ENCODE measurements at regions not wholly inside any gene's neighbourhood (a gene's known extent, or its start where the extent isn't known, plus 50 kb on each side); places are given as distances from the start of the nearest gene placed in this dataset.

DNA sequence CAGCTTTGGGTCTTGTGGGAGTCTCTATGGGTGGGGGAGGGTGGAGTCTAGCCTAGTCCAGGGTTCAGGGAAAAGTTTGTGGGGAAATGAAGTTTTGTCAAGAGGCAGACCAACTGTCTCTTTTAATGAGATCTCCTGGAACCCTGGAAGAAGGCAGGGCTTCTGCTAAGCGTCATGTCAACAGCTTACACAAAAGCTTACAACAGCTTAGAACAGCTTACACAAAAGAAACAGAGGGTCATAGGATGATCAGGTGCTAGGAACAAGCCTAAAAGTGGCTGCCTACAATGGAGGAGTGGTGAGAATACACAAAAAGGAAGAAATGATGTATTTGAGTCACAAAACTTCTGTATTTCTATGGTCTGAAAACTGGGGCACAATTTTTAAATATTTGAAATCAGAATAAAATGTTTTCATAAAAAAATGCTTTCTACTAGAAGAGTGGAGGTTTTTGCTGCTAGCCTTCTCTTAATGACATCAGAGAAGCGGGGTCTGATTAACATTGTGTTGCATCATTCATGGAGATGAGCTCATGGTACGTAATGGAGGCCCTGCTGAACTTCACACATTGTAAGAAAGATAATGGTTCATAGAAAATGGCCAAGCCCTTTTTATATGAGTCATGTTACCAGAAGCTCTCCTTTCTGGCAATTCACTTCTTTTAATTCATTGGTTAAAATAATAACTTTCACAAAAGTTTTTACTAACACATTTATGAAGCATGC lies 351.0 kb downstream of the PIK3C3 start:
- DNase-seq: no peak
- TF ChIP-seq, protein P1, sequence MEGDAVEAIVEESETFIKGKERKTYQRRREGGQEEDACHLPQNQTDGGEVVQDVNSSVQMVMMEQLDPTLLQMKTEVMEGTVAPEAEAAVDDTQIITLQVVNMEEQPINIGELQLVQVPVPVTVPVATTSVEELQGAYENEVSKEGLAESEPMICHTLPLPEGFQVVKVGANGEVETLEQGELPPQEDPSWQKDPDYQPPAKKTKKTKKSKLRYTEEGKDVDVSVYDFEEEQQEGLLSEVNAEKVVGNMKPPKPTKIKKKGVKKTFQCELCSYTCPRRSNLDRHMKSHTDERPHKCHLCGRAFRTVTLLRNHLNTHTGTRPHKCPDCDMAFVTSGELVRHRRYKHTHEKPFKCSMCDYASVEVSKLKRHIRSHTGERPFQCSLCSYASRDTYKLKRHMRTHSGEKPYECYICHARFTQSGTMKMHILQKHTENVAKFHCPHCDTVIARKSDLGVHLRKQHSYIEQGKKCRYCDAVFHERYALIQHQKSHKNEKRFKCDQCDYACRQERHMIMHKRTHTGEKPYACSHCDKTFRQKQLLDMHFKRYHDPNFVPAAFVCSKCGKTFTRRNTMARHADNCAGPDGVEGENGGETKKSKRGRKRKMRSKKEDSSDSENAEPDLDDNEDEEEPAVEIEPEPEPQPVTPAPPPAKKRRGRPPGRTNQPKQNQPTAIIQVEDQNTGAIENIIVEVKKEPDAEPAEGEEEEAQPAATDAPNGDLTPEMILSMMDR (IDR thresholded peaks at IDR 0.05): no peak
- Histone ChIP-seq H3K9me3 (no peaks in the 10 kb centered on the region), H3K36me3 (no peaks in the 10 kb centered on the region), H3K4me1 (no peaks in the 10 kb centered on the region), H3K27ac (no peak overlapping the region), H3K4me3 (no peak overlapping the region), H3K27me3 (no peaks in the 10 kb centered on the region)
- intact Hi-C loops (cut with DNase I; ENCODE audit: low total_unique reads): no loop called here

GRCh38 chr18:42306594-42306980 lies 351.6 kb downstream of the PIK3C3 start:
- intact Hi-C loops (cut with DNase I; ENCODE audit: low total_unique reads): no loop called here

GRCh38 chr18:42310956-42311355 lies 355.9 kb downstream of the PIK3C3 start:
- Histone ChIP-seq H3K4me3 (no peak overlapping the region), H3K36me3 (no peaks in the 10 kb centered on the region), H3K9me3 (no peaks in the 10 kb centered on the region), H3K27me3 (no peaks in the 10 kb centered on the region), H3K4me1 (no peaks in the 10 kb centered on the region), H3K27ac (no peak overlapping the region)
- TF ChIP-seq, protein P1 (IDR thresholded peaks at IDR 0.05): no peak
- intact Hi-C loops (cut with DNase I; ENCODE audit: low total_unique reads): no loop called here
- DNase-seq: peak in 1 of 2 donors; percentile 65

More at GRCh38 chr18:42306594-42306980, 351.6 kb downstream of the PIK3C3 start:
- TF ChIP-seq, protein P1 (IDR thresholded peaks at IDR 0.05): no peak
- no peak for DNase-seq
- Histone ChIP-seq H3K27ac (no peak overlapping the region), H3K36me3 (no peaks in the 10 kb centered on the region), H3K4me1 (no peaks in the 10 kb centered on the region), H3K4me3 (no peak overlapping the region), H3K27me3 (no peaks in the 10 kb centered on the region), H3K9me3 (no peaks in the 10 kb centered on the region)

GRCh38 chr18:42326752-42327151 lies 371.7 kb downstream of the PIK3C3 start:
- Histone ChIP-seq H3K4me3 (no peak overlapping the region), H3K4me1 (no peaks in the 10 kb centered on the region), H3K9me3 (no peaks in the 10 kb centered on the region), H3K27me3 (no peaks in the 10 kb centered on the region), H3K36me3 (no peaks in the 10 kb centered on the region), H3K27ac (no peak overlapping the region)
- DNase-seq: no peak
- TF ChIP-seq, protein P1 (IDR thresholded peaks at IDR 0.05): no peak
- intact Hi-C loops (cut with DNase I; ENCODE audit: low total_unique reads): no loop called here

GRCh38 chr18:42328931-42329330 lies 373.9 kb downstream of the PIK3C3 start:
- Histone ChIP-seq H3K36me3 (no peaks in the 10 kb centered on the region), H3K4me1 (no peaks in the 10 kb centered on the region), H3K9me3 (no peaks in the 10 kb centered on the region), H3K27me3 (no peaks in the 10 kb centered on the region), H3K4me3 (no peak overlapping the region), H3K27ac (no peak overlapping the region)
- TF ChIP-seq, protein P1 (IDR thresholded peaks at IDR 0.05): no peak
- no peak for DNase-seq
- intact Hi-C loops (cut with DNase I; ENCODE audit: low total_unique reads): no loop called here

Measured in tibial artery (tissue), 4 donors.